Left lung (tissue), 4 donors: ENCODE measurements at regions not wholly inside any gene's neighbourhood (a gene's known extent, or its start where the extent isn't known, plus 50 kb on each side); places are given as distances from the start of the nearest gene placed in this dataset.

ENCODE experiments used
- ATAC-seq: fragments of 200-7000 bp; cut with Tn5 transposase; one replicate; pipeline ENCODE4 v1.9.1; 2020; ENCODE audit warnings: moderate library complexity
- DNase-seq, 4 donors: peaks; one replicate each; pipeline ENCODE4 v3.0.0-alpha.2; 2013 to 2020
- H3K27ac ChIP-seq, 2 donors: fragments of 200-600 bp; sonication (generic) in 1 of 2; one replicate each; pipeline versions ENCODE4 v1.5.0 to v1.8.0; 2020 to 2021
- H3K27me3 ChIP-seq, 2 donors: fragments of 200-600 bp; sonication (generic) in 1 of 2; one replicate each; pipeline versions ENCODE4 v1.5.0 to v1.8.0; 2020 to 2021
- H3K36me3 ChIP-seq, 2 donors: fragments of 200-600 bp; sonication (generic) in 1 of 2; one replicate each; pipeline versions ENCODE4 v1.5.0 to v1.8.0; 2020 to 2021
- H3K4me1 ChIP-seq, 2 donors: fragments of 200-600 bp; one replicate each; pipeline ENCODE4 v1.8.0; 2021
- H3K4me3 ChIP-seq, 2 donors: fragments of 200-600 bp; sonication (generic) in 1 of 2; one replicate each; pipeline versions ENCODE4 v1.5.0 to v1.8.0; 2020 to 2021; ENCODE audit warnings: mild to moderate bottlenecking in 1 of 2
- H3K9me3 ChIP-seq, 2 donors: fragments of 200-600 bp; sonication (generic) in 1 of 2; one replicate each; pipeline versions ENCODE4 v1.5.0 to v1.8.0; 2020 to 2021
- intact Hi-C, 2 donors: fragments of 100-400 bp; cut with DNase I; formaldehyde crosslinking; loops; one replicate each; pipeline versions ENCODE4 v1.11.2 to v1.14.2; 2022
- TF ChIP-seq, protein P1 (sequence below), 2 donors: fragments of 200-600 bp; sonication (generic) in 1 of 2; IDR thresholded peaks; one replicate each; pipeline versions ENCODE4 v1.5.0 to v1.8.0; 2021; ENCODE audit warnings: antibody characterized with exemption in 2 of 2
- donor health status: DM: no; HTN: yes; CAD: no.
- donor health status: DM: no; HTN: no; CAD: no.

DNA sequence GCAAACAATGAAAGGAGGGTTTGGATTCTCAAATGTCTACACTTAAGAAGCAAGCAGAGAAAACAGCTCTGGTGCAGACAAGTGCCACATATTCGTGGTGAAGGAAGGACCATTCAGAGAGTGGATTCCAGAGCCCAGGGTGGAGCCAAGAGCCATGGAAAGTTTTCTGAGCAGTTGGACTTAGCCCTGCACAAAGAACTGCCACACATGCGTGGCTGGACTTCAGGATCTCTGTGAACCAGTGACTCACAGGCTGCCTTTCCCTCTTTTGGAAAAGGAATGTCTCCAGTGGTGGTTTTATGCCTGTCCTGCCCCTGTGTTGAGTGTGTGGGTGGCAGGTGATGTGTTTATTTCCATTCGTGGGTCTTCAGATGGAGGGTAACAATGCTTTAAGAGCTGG, 489.5 kb downstream of the CDH26 start:
- intact Hi-C loops, result no loop called here
- Histone ChIP-seq H3K36me3 (no peaks in the 10 kb centered on the region), H3K9me3 (no peaks in the 10 kb centered on the region), H3K4me1 (no peaks in the 10 kb centered on the region), H3K27me3 (peaks cover 0 to 8% of the 10 kb centered on the region in 2 donors), H3K27ac (no peak overlapping the region), H3K4me3 (no peak overlapping the region)
- TF ChIP-seq, protein P1, sequence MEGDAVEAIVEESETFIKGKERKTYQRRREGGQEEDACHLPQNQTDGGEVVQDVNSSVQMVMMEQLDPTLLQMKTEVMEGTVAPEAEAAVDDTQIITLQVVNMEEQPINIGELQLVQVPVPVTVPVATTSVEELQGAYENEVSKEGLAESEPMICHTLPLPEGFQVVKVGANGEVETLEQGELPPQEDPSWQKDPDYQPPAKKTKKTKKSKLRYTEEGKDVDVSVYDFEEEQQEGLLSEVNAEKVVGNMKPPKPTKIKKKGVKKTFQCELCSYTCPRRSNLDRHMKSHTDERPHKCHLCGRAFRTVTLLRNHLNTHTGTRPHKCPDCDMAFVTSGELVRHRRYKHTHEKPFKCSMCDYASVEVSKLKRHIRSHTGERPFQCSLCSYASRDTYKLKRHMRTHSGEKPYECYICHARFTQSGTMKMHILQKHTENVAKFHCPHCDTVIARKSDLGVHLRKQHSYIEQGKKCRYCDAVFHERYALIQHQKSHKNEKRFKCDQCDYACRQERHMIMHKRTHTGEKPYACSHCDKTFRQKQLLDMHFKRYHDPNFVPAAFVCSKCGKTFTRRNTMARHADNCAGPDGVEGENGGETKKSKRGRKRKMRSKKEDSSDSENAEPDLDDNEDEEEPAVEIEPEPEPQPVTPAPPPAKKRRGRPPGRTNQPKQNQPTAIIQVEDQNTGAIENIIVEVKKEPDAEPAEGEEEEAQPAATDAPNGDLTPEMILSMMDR (IDR thresholded peaks at IDR 0.05), result no peak
- DNase-seq, result no peak
- peak; percentile 73 for ATAC-seq

DNA sequence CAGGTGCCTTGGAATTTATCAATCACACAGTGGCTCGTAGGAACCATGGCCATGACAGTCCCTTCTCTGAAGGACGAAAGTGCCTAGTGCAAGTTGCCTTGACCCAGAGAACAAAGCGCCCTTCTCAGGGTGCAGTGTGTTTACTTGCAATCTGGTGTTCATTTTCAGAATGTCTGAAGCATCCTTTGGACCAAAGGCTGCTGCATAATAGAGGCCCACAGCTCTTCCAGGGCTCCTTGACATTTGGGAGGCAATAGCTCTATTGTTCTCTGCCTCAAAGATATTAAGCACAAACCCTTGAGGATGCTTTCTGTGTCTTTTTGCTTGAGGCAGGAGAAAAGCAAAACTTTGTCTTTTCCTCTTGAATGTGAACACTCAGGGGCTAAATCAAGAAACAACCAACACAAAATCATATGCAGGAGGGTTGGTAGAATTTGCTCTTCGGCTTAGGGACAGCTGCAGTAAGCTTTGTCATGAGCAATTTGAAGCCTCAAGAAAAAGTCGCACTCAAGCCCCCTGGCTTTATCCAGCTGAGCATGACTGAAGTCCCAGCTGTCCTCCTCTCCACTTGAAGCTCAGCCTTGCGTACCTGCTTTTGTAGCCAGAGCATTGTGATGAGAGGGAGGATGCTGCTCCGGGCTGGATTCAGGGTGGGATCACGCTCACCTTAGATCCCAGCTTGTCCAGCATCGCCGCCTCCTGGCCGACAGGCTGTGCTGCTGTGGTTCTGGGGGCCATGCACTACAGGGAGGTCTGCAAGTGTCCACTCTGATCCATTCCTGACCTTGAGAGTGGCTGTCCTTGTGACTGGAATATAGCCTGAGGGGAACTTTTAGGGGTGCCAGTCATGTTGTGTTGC, 495.4 kb downstream of the CDH26 start:
- Histone ChIP-seq H3K4me3 (no peak overlapping the region), H3K9me3 (no peaks in the 10 kb centered on the region), H3K36me3 (no peaks in the 10 kb centered on the region), H3K27me3 (no peaks in the 10 kb centered on the region), H3K27ac (no peak overlapping the region), H3K4me1 (no peaks in the 10 kb centered on the region)
- intact Hi-C loops, result no loop called here
- TF ChIP-seq, protein P1 (IDR thresholded peaks at IDR 0.05), result no peak
- ATAC-seq, result no peak
- no peak for DNase-seq

DNA sequence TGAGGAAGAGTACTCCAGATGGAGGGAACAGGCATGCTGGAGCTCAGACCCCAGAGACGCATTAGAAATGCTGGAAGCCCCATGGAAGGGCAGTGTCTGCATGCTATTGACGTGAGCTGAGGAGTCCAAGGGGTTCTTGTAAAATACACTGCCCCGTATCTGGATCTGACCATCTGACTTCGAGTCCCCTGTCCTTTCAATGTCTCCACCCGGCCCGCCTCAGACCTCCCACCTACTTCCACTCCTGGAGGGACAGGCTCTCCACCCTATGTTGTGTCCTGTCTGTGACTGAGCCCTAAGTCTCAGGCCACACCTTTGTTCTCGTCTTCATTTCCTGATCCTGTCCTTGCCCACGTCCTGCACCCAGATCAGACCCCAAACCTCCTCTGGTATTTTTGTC, 496.3 kb downstream of the CDH26 start:
- intact Hi-C loops, result no loop called here
- H3K4me1 ChIP-seq, result no peaks in the 10 kb centered on the region
- no peak for DNase-seq
- no peak overlapping the region for H3K4me3 ChIP-seq
- TF ChIP-seq, protein P1 (IDR thresholded peaks at IDR 0.05), result no peak
- ATAC-seq, result no peak
- H3K9me3 ChIP-seq, result no peaks in the 10 kb centered on the region
- no peaks in the 10 kb centered on the region for H3K36me3 ChIP-seq
- no peaks in the 10 kb centered on the region for H3K27me3 ChIP-seq
- no peak overlapping the region for H3K27ac ChIP-seq

DNA sequence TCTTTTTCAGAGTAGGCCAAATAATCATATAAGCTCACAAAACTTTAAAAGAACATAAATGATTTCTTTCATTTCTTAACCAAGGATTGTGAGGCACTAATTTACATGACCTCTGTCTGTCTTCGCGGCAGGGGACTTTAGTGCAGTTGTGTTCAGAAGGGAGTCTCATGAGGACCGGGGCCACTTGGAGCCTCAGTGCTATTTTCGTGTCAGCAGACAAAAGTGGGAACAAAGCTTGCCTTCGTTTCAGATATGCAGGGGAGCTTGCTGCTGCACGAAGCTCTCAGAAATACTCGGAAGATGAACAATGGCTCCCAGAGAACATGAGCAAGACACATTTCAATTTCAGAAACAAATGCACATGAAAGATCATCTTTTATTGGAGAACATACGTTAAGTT, 497.0 kb downstream of the CDH26 start:
- no peak for DNase-seq

DNA sequence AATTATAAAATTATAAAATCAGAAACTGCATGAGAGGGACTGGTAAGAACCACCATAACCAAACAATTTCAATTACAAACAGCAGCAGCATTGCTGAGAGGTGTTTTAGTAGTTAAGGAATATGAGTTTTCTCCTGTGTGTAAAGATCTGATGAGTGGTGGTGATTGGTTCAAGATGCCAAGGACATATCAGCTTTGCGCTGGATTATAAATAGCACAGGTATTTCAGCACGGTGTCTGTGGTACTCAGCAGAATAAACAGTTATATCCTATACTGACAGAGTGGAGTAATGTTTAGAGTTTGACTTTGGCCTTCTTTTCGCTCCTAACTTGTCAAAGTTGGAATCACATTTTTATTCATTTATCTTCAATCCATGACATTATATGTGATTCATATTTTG, 501.0 kb downstream of the CDH26 start:
- intact Hi-C loops, result no loop called here
- Histone ChIP-seq H3K4me3 (no peak overlapping the region), H3K27me3 (no peaks in the 10 kb centered on the region), H3K27ac (no peak overlapping the region), H3K9me3 (no peaks in the 10 kb centered on the region), H3K36me3 (no peaks in the 10 kb centered on the region), H3K4me1 (no peaks in the 10 kb centered on the region)
- DNase-seq, result no peak
- no peak for ATAC-seq
- TF ChIP-seq, protein P1 (IDR thresholded peaks at IDR 0.05), result no peak

More for the DNA sequence above, 497.0 kb downstream of the CDH26 start:
- ATAC-seq, result no peak
- Histone ChIP-seq H3K36me3 (no peaks in the 10 kb centered on the region), H3K27ac (no peak overlapping the region), H3K4me1 (no peaks in the 10 kb centered on the region), H3K9me3 (no peaks in the 10 kb centered on the region), H3K4me3 (no peak overlapping the region), H3K27me3 (no peaks in the 10 kb centered on the region)
- intact Hi-C loops, result no loop called here
- TF ChIP-seq, protein P1 (IDR thresholded peaks at IDR 0.05), result no peak
